Body of pancreas (tissue), 4 donors: ENCODE measurements at regions not wholly inside any gene's neighbourhood (a gene's known extent, or its start where the extent isn't known, plus 50 kb on each side); places are given as distances from the start of the nearest gene placed in this dataset.

Source experiments
- POLR2A ChIP-seq, 3 donors: fragments of 450-650 bp; IDR thresholded peaks; one replicate each; pipeline ENCODE4 v1.6.1; 2016; ENCODE audit warnings: antibody characterized with exemption in 3 of 3, mild to moderate bottlenecking in 2 of 3
- TF ChIP-seq, protein P1 (sequence below), 7 experiments: fragments of 450-650 bp in 4 of 7; fragments of 200-600 bp in 3 of 7; sonication (generic) in 3 of 7; IDR thresholded peaks; one replicate each; pipeline ENCODE4 v1.5.1; 2016 to 2019; ENCODE audit warnings: antibody characterized with exemption in 7 of 7

DNA sequence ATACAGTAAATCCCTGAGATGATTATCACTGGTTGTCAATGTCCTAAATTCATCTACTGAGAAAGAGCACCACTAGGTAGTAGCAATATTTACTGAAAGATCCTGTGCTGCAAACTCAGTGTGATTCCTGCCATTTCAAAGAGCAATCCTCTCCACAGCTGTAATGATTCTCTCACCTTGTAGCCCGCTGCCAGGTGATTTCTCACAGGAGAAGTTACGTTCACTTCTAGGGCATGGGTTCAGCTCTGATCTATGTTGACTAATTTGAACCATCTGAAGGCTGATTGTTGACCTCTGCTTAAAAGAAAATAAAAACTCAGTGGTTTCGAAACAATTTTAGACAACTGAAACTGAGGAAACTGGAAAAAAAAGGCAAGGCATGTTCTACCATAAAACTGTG is 197.0 kb downstream of the FAT4 start:
- TF ChIP-seq, protein P1, sequence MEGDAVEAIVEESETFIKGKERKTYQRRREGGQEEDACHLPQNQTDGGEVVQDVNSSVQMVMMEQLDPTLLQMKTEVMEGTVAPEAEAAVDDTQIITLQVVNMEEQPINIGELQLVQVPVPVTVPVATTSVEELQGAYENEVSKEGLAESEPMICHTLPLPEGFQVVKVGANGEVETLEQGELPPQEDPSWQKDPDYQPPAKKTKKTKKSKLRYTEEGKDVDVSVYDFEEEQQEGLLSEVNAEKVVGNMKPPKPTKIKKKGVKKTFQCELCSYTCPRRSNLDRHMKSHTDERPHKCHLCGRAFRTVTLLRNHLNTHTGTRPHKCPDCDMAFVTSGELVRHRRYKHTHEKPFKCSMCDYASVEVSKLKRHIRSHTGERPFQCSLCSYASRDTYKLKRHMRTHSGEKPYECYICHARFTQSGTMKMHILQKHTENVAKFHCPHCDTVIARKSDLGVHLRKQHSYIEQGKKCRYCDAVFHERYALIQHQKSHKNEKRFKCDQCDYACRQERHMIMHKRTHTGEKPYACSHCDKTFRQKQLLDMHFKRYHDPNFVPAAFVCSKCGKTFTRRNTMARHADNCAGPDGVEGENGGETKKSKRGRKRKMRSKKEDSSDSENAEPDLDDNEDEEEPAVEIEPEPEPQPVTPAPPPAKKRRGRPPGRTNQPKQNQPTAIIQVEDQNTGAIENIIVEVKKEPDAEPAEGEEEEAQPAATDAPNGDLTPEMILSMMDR (IDR thresholded peaks at IDR 0.05): no peak
- TF ChIP-seq POLR2A (IDR thresholded peaks at IDR 0.05): no peak
